ENCODE measurements at regions not wholly inside any gene's neighbourhood (a gene's known extent, or its start where the extent isn't known, plus 50 kb on each side); places are given as distances from the start of the nearest gene placed in this dataset.

DNA sequence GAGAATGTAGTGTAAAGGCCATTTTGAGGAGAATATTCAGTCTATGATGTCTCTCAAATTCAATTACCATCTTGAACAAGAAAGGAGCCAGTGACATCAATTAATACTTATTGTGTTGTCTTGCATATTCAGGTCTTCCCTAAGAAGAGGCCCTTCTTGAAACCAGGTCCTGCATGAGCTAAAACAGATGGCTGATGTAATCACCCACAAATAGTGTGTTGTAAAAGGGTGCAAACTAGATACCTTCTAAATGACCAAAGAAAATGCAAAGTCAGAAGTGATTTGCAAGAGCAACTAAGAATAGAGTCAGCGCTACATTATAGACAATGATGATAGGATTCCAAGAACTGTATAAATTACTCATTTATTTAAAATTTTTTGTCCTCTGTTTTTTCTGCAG, 97.0 kb downstream of the BTBD3 start:
- DNase-seq (ENCODE audit: low read depth), result no peak
- TF ChIP-seq, protein P1, sequence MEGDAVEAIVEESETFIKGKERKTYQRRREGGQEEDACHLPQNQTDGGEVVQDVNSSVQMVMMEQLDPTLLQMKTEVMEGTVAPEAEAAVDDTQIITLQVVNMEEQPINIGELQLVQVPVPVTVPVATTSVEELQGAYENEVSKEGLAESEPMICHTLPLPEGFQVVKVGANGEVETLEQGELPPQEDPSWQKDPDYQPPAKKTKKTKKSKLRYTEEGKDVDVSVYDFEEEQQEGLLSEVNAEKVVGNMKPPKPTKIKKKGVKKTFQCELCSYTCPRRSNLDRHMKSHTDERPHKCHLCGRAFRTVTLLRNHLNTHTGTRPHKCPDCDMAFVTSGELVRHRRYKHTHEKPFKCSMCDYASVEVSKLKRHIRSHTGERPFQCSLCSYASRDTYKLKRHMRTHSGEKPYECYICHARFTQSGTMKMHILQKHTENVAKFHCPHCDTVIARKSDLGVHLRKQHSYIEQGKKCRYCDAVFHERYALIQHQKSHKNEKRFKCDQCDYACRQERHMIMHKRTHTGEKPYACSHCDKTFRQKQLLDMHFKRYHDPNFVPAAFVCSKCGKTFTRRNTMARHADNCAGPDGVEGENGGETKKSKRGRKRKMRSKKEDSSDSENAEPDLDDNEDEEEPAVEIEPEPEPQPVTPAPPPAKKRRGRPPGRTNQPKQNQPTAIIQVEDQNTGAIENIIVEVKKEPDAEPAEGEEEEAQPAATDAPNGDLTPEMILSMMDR (IDR thresholded peaks at IDR 0.05; ENCODE audit: insufficient read depth, low read length, poor library complexity, severe bottlenecking), result no peak
- H3K27me3 ChIP-seq (ENCODE audit: control insufficient read depth, insufficient read depth, low read length), result no peaks in the 10 kb centered on the region
- H3K4me3 ChIP-seq (ENCODE audit: low read depth, low read length), result no peak overlapping the region
- no peaks in the 10 kb centered on the region for H3K36me3 ChIP-seq (ENCODE audit: control insufficient read depth, insufficient read depth, low read length)

- Histone ChIP-seq H3K27me3 (ENCODE audit: control insufficient read depth, insufficient read depth, low read length) (no peaks in the 10 kb centered on the region), H3K4me3 (ENCODE audit: low read depth, low read length) (no peak overlapping the region), H3K36me3 (ENCODE audit: control insufficient read depth, insufficient read depth, low read length) (no peaks in the 10 kb centered on the region)
- DNase-seq (ENCODE audit: low read depth), result no peak
- TF ChIP-seq, protein P1 (IDR thresholded peaks at IDR 0.05; ENCODE audit: insufficient read depth, low read length, poor library complexity, severe bottlenecking), result no peak
Measured at GRCh38 chr20:12016291-12016690, 98.6 kb downstream of the BTBD3 start.

- no peak for DNase-seq (ENCODE audit: low read depth)
- Histone ChIP-seq H3K36me3 (ENCODE audit: control insufficient read depth, insufficient read depth, low read length) (no peaks in the 10 kb centered on the region), H3K27me3 (ENCODE audit: control insufficient read depth, insufficient read depth, low read length) (no peaks in the 10 kb centered on the region), H3K4me3 (ENCODE audit: low read depth, low read length) (no peak overlapping the region)
- TF ChIP-seq, protein P1 (IDR thresholded peaks at IDR 0.05; ENCODE audit: insufficient read depth, low read length, poor library complexity, severe bottlenecking), result no peak
Measured at GRCh38 chr20:12019715-12020114, 102.0 kb downstream of the BTBD3 start.

DNA sequence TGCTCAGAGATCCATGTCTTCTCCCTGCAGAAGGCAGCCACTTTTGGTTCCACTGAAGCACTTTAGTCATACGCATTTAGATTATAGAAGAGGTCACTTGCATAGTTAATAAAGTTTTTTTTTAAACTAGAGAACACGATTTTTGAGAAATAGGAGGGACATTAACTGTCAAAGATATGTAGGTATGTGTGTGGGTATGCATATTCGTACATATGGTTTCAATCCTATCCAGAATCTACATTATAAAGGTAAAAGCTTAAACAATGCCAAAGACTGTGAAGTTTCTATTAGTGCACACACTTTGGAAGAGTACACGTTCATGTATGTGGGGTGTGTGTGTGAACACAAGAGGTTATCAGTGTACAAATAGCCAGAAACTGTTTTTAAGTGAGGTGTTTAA, 103.2 kb downstream of the BTBD3 start:
- Histone ChIP-seq H3K27me3 (ENCODE audit: control insufficient read depth, insufficient read depth, low read length) (no peaks in the 10 kb centered on the region), H3K4me3 (ENCODE audit: low read depth, low read length) (no peak overlapping the region), H3K36me3 (ENCODE audit: control insufficient read depth, insufficient read depth, low read length) (no peaks in the 10 kb centered on the region)
- no peak for DNase-seq (ENCODE audit: low read depth)
- TF ChIP-seq, protein P1 (IDR thresholded peaks at IDR 0.05; ENCODE audit: insufficient read depth, low read length, poor library complexity, severe bottlenecking), result no peak

GRCh38 chr20:12022126-12022525, 104.4 kb downstream of the BTBD3 start:
- no peaks in the 10 kb centered on the region for H3K27me3 ChIP-seq (ENCODE audit: control insufficient read depth, insufficient read depth, low read length)
- no peak overlapping the region for H3K4me3 ChIP-seq (ENCODE audit: low read depth, low read length)
- DNase-seq (ENCODE audit: low read depth), result no peak
- no peaks in the 10 kb centered on the region for H3K36me3 ChIP-seq (ENCODE audit: control insufficient read depth, insufficient read depth, low read length)
- TF ChIP-seq, protein P1 (IDR thresholded peaks at IDR 0.05; ENCODE audit: insufficient read depth, low read length, poor library complexity, severe bottlenecking), result no peak

DNA sequence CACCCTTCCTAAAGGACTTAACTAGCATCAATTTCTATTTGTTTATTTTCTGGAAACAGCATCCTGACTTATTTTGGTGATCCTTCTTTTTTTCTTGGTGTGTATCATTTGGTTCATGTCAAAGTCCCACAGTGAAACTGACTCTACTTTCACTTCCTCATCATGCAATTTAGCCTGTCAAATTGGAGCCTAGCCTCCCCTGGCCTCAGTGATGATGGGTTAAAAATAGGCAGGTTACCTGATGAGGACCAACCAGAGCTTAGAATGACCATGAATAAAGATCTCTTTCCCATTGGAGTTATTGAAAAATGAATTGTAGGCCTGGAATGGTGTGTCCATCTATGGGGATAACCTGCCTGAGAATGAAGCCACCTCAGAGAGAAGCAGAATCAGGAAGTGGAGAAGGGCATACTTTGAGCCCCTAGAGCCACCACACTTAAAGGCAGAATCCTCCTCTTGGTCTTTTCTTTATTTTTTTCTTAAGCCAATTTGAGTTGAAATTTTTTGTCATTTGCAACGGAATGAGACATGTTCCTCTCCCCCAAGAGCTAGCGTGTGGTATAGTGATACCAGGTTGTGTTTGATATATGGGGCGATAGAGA, 105.6 kb downstream of the BTBD3 start:
- no peak for DNase-seq (ENCODE audit: low read depth)
- TF ChIP-seq, protein P1 (IDR thresholded peaks at IDR 0.05; ENCODE audit: insufficient read depth, low read length, poor library complexity, severe bottlenecking), result no peak

More for the DNA sequence above, 105.6 kb downstream of the BTBD3 start:
- Histone ChIP-seq H3K4me3 (ENCODE audit: low read depth, low read length) (no peak overlapping the region), H3K27me3 (ENCODE audit: control insufficient read depth, insufficient read depth, low read length) (no peaks in the 10 kb centered on the region), H3K36me3 (ENCODE audit: control insufficient read depth, insufficient read depth, low read length) (no peaks in the 10 kb centered on the region)
